GM13976 (cell line): ENCODE measurements at regions not wholly inside any gene's neighbourhood (a gene's known extent, or its start where the extent isn't known, plus 50 kb on each side); places are given as distances from the start of the nearest gene placed in this dataset.

Experiments
- DNase-seq: peaks from one replicate; pipeline ENCODE4 v3.0.0; 2012; ENCODE audit warnings: low spot score
- in situ Hi-C: fragments of 300-500 bp; cut with MboI; formaldehyde crosslinking; loops from one replicate; pipeline ENCODE4 v1.12.0; 2022; ENCODE audit warnings: low sequenced_read_pairs, mixed read lengths, inconsistent platforms; ENCODE audit not compliant: unreplicated experiment
- TF ChIP-seq, protein P1 (sequence below): IDR thresholded peaks from 2 replicates; pipeline ENCODE4 v1.5.1; 2012; ENCODE audit warnings: borderline replicate concordance, mild to moderate bottlenecking; ENCODE audit not compliant: insufficient read depth; ENCODE audit errors: extremely low read depth, missing control alignments, control extremely low read depth

DNA sequence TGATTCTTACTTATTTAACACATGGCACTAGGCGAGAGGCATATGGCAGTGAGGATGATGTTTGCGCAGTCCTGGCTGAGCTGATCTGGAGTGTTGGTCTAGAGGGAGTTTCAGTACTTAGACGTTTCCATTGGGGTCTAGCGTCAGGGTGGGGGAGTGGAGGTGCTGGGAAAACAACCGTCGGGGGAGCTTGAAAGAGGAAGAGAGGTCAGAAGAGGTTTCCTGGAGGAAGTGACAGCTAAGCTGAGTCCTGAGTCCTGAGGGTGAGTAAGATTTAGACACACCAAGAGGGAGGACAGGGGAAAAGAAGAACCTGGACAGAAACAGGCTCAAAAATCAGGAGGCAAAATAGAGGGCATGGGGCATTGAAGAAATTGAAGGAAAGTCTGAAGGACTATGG lies 81.4 kb downstream of the ALOX5AP start:
- DNase-seq, result no peak
- in situ Hi-C loops, result no loop called here
- TF ChIP-seq, protein P1, sequence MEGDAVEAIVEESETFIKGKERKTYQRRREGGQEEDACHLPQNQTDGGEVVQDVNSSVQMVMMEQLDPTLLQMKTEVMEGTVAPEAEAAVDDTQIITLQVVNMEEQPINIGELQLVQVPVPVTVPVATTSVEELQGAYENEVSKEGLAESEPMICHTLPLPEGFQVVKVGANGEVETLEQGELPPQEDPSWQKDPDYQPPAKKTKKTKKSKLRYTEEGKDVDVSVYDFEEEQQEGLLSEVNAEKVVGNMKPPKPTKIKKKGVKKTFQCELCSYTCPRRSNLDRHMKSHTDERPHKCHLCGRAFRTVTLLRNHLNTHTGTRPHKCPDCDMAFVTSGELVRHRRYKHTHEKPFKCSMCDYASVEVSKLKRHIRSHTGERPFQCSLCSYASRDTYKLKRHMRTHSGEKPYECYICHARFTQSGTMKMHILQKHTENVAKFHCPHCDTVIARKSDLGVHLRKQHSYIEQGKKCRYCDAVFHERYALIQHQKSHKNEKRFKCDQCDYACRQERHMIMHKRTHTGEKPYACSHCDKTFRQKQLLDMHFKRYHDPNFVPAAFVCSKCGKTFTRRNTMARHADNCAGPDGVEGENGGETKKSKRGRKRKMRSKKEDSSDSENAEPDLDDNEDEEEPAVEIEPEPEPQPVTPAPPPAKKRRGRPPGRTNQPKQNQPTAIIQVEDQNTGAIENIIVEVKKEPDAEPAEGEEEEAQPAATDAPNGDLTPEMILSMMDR, result no peak

DNA sequence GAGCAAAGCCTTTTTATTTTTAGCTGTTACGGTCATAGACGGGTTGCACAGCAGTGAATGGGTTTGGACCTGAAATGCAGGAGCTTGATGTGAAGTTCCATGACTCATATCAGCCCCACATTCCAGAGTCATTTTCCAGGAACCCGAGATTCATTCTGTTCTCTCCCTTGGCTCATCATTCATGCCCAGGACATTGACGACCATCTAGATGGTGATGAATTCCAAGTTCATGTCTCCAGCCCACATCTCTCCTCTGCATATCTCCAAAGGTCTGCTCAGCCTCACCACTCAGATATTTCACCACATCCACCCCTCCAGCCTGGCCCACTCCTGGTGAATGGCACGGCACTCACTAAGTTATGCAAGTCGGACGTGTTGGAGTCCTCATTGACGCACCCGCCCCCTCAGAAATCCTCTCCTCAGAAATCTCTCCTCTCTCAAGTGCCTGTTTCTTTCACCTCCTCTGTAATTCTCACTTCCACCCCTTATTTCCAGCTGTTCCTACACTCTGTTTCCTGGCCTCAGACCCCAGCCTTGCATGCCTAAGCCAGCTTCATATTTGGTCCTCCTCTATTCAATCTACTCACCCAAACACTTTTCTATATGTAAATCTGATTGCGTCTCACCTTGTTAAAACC lies 83.1 kb downstream of the ALOX5AP start:
- in situ Hi-C loops, result no loop called here
- TF ChIP-seq, protein P1, result no peak

DNA sequence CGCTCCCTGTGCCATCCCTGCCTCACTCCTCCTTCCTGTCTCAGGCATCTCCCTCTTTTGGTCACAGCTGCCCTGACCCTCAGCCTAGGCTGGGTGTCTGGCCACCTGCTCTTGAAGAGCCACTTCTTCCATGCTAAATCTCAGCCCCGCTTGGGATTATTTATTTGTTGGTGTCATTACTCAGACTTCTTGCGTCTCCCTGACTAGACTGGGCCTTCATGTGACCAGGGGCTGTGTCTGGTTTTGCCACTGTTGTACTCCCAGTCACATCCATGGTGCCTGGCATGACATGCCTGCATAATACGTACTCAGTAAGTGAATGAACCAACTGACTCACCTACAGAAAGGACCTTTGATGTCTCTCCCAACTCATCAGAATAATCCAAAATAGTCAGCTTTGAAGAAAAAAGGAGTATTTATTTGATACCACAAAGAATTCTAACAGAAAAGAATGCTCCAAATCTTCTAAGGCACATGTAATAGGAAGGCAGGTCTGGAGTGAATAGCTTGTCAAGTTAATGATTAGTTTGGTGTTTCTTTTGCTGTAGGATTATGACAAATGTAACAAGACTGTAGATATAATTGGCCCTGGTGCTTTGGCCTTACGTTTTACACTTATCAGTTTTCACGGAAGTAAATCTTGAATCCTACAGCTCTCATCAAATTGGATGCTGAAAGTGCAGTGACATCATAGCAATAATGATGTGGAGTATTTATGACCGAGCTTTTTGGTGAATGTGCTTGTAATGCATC lies 84.0 kb downstream of the ALOX5AP start:
- in situ Hi-C loops, result no loop called here
- no peak for DNase-seq
- TF ChIP-seq, protein P1, result no peak

More for the DNA sequence above, 83.1 kb downstream of the ALOX5AP start:
- DNase-seq, result no peak

DNA sequence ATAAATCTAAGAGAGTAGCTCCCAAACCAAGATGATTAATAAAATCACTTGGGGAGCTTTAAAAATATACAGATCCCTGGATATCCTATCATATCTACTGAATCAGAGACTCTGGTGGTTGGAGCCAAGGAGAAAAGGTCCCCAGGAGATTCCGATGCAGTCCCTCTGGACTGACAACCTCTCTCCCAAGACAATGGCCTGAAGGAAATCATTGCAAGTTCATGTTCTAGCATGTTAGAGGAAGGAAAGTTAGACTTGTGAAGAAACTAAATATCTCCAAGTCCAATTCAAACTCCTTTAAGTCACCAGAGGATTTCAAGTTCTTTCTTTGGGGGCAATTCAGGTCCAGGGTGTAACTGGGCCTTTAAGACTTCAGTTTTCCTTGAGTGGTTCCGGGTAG lies 84.7 kb upstream of the MEDAG start:
- in situ Hi-C loops, result no loop called here
- TF ChIP-seq, protein P1, result no peak
- DNase-seq, result no peak

DNA sequence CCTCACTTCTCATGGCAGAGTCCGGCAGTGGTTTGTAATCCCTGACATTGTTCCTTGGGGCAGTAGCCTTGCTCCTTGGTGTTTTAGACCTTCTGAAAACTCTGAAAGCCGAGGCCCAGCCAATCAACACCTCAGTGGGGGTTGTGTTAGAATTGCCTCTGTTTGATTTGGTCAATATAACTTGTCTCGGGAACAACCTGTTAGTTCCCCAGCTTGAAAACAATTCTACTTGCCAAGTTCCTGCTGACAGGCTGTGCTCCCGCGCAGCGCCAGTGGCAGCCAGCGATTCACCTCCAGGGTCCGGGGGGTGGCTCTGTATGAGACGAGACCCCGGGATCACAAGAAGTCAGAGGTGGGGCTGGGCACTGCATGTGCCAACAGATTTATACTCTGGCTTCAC lies 81.4 kb upstream of the MEDAG start:
- in situ Hi-C loops, result no loop called here
- DNase-seq, result no peak
- TF ChIP-seq, protein P1, result no peak

DNA sequence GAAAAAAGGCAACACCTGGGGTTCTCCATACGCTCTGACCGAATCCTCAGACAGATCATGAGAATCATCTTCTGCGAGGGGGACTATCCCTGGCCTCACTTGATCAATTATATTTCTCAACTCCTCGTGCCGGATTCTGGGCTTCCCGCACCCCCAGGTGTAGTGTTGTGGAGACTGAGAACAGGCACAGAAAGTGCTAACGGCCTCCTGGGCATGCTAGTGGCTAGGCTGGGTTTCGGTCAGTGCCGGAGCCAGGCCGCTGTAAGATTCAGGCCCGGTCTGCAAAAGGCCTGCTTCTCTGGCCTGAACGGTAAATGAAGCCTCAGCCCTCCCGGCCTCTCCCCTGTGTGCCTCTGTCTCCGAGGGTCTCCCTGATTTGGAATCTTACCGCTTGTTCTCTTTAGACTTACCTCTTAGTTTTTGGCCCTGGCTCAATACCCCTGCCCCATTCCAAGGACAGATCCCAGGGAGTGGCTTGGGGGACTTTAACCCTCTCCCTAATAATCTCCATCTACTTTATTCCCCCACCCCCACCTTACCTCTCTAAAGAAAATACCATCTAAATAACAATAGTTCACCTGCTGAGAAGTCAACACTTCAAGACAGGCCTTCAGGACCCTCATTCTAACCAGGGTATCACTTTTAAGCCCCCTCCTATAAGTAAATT lies 79.0 kb upstream of the MEDAG start:
- TF ChIP-seq, protein P1, result no peak
- in situ Hi-C loops, result no loop called here
- no peak for DNase-seq
